ENCODE measurements at regions not wholly inside any gene's neighbourhood (a gene's known extent, or its start where the extent isn't known, plus 50 kb on each side); places are given as distances from the start of the nearest gene placed in this dataset.
"Not testable (repeated sequence)": the region's sequence is repeated elsewhere in the genome, so short reads cannot be mapped to it uniquely, and the experiment has no call there.

DNA sequence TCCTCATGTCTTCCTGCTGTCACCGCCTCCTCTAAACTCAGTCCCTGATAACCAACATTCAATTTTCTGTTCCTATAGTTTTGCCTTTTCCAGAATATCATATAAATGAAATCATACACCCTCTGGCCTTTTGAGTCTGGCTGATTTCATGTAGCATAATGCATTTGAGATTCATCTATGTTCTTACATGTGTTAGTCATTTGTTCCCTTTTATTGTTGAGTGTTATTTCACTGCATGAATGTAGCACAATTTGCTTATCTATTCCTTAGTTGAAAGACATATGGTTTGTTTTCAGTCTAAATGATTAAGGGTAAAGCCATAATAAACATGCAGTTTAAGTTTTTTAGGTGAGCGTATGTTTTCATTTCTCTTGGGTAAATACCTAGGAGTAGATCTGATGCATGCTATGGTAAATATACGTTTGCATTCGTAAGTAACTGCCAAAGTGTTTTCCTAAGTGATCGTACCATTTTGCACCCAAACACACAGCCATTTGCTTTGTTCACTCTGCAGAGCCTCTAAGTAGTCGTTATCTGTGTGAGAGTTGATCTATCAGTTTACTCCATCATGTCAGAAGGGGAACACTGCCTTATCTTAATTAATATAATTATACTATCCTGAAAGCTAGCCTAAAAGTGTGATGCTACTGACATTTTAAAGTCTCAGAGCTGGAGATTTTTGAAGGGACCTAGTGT is 460.8 kb downstream of the DMAC1 start:
- no peak for DNase-seq

GRCh38 chr9:7336356-7337065 is 463.1 kb downstream of the DMAC1 start:
- DNase-seq: no peak

DNA sequence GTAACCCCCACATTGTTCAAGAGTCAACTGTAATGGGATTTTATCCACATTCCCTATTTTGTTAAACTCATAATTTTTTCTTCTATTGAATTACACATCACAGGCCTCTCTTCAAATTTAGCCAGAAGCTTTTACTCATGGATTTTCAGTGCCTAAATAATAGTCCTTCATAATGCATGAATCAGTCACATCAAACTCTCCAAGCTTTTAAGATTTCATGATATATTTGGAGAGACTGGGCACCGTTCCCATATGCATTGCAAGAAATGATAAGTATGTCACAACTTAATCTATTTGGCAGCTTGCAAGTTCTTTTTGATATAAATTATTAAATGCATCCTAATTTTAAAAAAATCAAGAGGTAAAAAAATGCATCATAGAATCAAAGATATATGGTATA is 465.9 kb downstream of the DMAC1 start:
- DNase-seq: no peak

DNA sequence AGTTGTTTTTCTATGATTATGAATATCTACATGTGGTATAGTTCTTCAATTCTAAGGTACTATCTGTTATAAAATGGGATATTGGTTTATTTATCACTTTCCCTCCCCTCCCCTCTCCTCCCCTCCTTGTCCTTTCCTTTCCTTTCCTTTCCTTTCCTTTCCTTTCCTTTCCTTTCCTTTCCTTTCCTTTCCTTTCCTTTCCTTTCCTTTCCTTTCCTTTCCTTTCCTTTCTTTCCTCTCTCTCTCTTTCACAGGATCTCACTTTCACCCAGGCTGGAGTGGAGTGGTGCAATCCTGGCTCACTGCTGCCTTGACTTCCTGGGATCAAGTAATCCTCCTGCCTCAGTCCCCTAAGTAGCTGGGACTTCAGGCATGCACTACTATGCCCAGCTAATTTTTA is 466.8 kb downstream of the DMAC1 start:
- DNase-seq: no peak

GRCh38 chr9:7328453-7328852 is 471.1 kb downstream of the DMAC1 start:
- no peak for DNase-seq

- no peak for DNase-seq
Measured at GRCh38 chr9:7325995-7326394, 473.6 kb downstream of the DMAC1 start.

DNA sequence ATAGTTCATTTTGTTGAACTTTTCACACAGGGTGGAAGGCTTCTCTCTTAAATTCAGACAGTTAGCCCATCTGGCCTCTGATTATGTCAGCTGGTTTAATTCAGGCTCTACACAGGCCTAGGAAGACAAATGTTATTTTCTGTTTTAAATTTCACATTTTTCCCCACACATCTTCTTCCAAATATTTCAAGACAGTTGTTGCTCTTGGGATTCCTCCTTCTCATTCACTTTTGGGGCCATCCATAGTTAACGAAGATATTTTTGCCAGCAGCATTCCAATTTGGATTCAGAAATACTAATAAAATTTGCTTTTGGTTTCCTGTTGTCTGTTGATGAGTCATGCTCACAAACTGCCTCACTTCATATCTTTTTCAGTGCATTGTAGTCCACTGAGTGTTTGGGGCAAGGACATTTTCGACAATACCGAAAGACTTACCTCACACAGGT is 475.4 kb downstream of the DMAC1 start:
- DNase-seq: no peak

GRCh38 chr9:7320841-7321240 is 478.7 kb downstream of the DMAC1 start:
- DNase-seq: no peak

- no peak for DNase-seq
Measured at GRCh38 chr9:7320139-7320538, 479.4 kb downstream of the DMAC1 start.

DNA sequence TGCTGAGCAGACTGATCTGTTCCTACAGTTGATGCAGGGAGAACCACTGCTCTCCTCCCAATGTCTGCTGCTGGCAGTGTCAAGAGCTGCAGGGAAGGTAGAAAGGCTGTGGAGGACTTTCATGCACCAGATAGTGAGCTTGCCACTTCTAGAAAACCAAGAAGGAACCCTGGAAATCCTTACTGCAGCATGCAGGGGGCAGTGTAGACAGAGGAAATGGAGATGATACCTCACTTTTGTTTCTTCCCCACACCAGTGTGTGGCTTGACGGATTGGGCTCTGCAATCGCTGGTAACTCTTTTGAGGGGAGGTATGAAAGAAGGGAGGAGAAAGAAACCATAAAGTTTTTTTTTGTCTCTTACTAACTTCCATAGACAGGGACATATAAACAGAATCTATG is 480.7 kb downstream of the DMAC1 start:
- DNase-seq: no peak

DNA sequence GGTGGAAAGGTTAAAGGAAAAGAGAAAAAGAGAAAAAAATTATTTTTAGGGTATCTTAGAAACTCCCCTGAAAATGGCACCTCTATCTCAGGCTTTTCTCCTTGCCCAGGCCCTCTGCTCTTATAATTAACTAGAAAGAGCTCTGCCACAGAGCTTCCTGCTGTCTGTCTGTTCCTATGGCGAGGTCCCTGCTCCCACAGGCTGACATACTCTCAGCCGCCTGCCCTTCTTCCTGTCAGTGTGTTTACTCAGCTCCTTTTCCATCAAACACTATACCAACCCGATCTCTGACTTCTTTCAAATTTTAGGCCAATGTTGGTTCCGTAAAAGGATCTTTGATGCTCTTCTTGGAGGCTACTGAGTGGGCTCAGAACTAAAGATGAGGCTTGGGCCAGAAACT is 482.6 kb downstream of the DMAC1 start:
- DNase-seq: no peak

- no peak for DNase-seq
Measured at GRCh38 chr9:7316166-7316795, 483.3 kb downstream of the DMAC1 start.

GRCh38 chr9:7315746-7316145 is 483.8 kb downstream of the DMAC1 start:
- no peak for DNase-seq

DNA sequence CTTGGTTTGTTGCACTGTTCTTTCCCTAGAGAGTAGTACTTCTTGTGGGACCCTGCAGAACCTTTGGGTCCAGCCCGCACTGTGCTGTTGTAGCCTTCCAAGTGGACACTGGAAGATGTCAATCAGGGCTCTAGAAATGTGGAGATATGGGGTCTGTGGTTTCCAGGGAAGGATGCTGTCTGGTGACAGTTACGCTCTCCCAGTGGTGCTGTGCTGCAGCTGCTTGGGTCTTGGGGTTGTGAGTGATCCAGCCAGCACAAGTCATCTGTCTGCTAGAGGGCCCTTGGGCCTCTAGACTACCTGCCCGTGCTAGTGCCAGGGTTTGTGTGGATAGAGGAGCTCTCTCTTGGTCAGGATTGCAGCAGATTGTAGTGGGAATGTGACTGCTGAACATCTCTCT is 484.5 kb downstream of the DMAC1 start:
- no peak for DNase-seq

- no peak for DNase-seq
Measured at GRCh38 chr9:7313389-7313788, 486.2 kb downstream of the DMAC1 start.

GRCh38 chr9:7309051-7309450 is 490.5 kb downstream of the DMAC1 start:
- not testable (repeated sequence) for DNase-seq

DNA sequence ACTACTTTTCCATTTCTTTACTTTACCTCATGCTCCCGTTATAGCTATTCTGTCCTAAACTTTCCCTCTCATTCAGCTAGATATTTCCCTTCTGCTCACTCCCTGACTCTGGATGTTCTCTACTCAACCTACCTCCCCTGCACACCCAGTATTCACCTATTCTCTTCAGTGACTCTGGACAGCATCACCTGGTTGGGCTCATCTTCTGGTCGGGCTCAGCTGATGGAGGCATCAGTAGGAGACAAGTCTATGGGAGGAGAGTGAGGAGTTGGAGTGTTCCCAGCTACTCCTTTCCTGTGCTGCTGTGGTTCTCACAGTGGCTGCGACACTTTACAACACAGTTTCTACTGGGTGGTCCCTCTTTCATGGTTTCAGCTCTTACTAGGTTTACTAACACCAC is 493.9 kb downstream of the DMAC1 start:
- DNase-seq: no peak

DNA sequence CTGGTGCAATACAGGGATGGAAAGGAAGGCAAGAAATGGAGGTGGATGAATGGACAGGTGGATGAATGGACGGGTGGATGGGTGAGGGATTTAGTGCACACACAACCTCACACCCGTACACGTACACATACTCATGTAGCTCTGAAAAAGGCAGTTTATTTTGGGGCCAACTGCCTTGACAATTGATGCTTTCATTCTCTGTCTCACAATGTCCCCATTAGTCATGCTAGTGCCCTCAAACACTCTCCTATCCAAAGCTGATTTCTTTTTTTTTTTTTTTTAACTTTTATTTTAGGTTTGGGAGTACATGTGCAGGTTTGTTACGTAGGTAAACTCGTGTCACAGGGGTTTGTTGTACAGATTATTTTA is 495.0 kb downstream of the DMAC1 start:
- no peak for DNase-seq

DNA sequence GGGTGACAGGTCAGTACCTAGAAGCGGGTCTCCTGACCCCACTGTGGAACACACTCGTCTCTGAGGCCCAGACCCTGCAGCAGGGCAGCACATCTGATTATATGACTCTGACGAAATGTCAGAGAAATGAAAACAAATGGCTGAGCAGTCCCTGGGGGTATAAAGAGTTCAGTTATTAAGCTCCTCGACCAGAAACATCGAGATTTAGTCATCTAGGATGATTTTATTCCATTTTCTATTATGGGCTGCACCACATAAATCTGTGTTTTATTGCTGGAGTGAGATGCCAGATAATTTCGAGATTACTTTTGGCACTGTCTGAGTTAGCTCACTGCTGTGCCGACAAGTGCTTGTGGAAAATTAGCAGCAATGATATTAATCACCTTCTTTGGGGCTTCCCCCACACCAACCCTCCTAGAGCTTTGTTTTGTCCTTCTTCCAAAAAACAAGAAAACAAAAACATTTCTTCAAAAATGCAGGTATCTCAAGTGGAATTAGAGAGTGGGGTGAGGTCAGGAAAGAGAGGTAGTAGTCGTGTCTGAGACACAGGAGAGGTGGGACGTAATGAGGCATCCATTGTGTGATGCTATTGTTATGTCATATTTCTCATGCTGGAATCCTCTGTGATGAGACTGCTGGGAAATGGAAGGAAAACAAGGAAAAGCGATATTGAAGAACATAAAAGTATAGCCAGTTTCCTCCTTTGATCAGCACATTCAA is 495.5 kb downstream of the DMAC1 start:
- no peak for DNase-seq

GRCh38 chr9:7300484-7300883 is 499.1 kb downstream of the DMAC1 start:
- no peak for DNase-seq

GRCh38 chr9:7298123-7298522 is 501.5 kb downstream of the DMAC1 start:
- DNase-seq: no peak

GRCh38 chr9:7297521-7297920 is 502.1 kb downstream of the DMAC1 start:
- DNase-seq: no peak

- DNase-seq: no peak
Measured at GRCh38 chr9:7293091-7293490, 506.5 kb downstream of the DMAC1 start.

GRCh38 chr9:7289773-7290172 is 509.8 kb downstream of the DMAC1 start:
- DNase-seq: no peak
